HEK293 (cell line): ENCODE measurements at regions not wholly inside any gene's neighbourhood (a gene's known extent, or its start where the extent isn't known, plus 50 kb on each side); places are given as distances from the start of the nearest gene placed in this dataset.

Source experiments
- CTCF ChIA-PET: fragments of 350-600 bp; formaldehyde crosslinking; extraction: SDS; loops from one replicate; lab custom pipeline; 2021; ENCODE audit warnings: antibody characterized with exemption; lab: Yijun Ruan, JAX
- POLR2A ChIA-PET: fragments of 300-600 bp; formaldehyde crosslinking; extraction: SDS; loops from one replicate; lab custom pipeline; 2020; ENCODE audit warnings: antibody characterized with exemption, inconsistent platforms; lab: Yijun Ruan, JAX
- H3K27ac ChIP-seq: fragments of 200-500 bp; sonication (Bioruptor generic); 2 replicates; pipeline ENCODE4 v1.5.1; 2014; ENCODE audit warnings: low read depth, low read length, control low read depth, inconsistent platforms; ENCODE audit errors: extremely low read depth
- H3K36me3 ChIP-seq, 2 experiments: fragments of 200-500 bp in 1 of 2; sonication (Bioruptor generic) in 1 of 2; 1 replicate in 1 of 2; 2 replicates in 1 of 2; pipeline ENCODE4 v1.5.1; 2014 to 2017; ENCODE audit warnings: inconsistent platforms in 2 of 2, low read length in 2 of 2; ENCODE audit not compliant: control insufficient read depth in 2 of 2, insufficient read depth in 1 of 2
- H3K4me1 ChIP-seq: fragments of 200-500 bp; sonication (Bioruptor generic); 2 replicates; pipeline ENCODE4 v1.5.1; 2014; ENCODE audit warnings: mild to moderate bottlenecking, low read length, inconsistent platforms; ENCODE audit not compliant: control insufficient read depth, insufficient read depth
- H3K4me3 ChIP-seq: 2 replicates; pipeline ENCODE4 v1.5.1; 2011; ENCODE audit warnings: low read depth, mild to moderate bottlenecking, control low read depth, low read length, moderate library complexity
- H3K9me3 ChIP-seq: fragments of 200-500 bp; sonication (Bioruptor generic); 2 replicates; pipeline ENCODE4 v1.5.1; 2014; ENCODE audit warnings: low read depth, low read length, inconsistent platforms; ENCODE audit not compliant: control insufficient read depth, insufficient read depth
- IKZF3 ChIP-seq: fragments of 450-650 bp; IDR thresholded peaks from 2 replicates; pipeline ENCODE4 v1.5.0; 2018; ENCODE audit warnings: missing biosample characterization, mild to moderate bottlenecking, missing genetic modification characterization, moderate library complexity
- PATZ1 ChIP-seq: fragments of 450-650 bp; formaldehyde crosslinking; IDR thresholded peaks from 2 replicates; pipeline ENCODE4 v1.5.1; 2016; ENCODE audit warnings: missing biosample characterization, missing genetic modification characterization
- PRDM1 ChIP-seq: fragments of 450-650 bp; formaldehyde crosslinking; IDR thresholded peaks from 2 replicates; pipeline ENCODE4; 2016; ENCODE audit warnings: missing biosample characterization, missing genetic modification characterization
- PRDM2 ChIP-seq: fragments of 450-650 bp; formaldehyde crosslinking; IDR thresholded peaks from 2 replicates; pipeline ENCODE4 v1.5.1; 2016; ENCODE audit warnings: missing biosample characterization, missing genetic modification characterization, borderline replicate concordance
- TSHZ1 ChIP-seq: fragments of 450-650 bp; formaldehyde crosslinking; IDR thresholded peaks from 2 replicates; pipeline ENCODE4 v1.5.1; 2016; ENCODE audit warnings: missing biosample characterization, missing genetic modification characterization, borderline replicate concordance
- ZBTB21 ChIP-seq: fragments of 450-650 bp; formaldehyde crosslinking; IDR thresholded peaks from 2 replicates; pipeline ENCODE4 v1.5.1; 2017; ENCODE audit warnings: missing biosample characterization, missing genetic modification characterization
- ZFP41 ChIP-seq: fragments of 450-650 bp; formaldehyde crosslinking; IDR thresholded peaks from 2 replicates; pipeline ENCODE4 v1.5.1; 2016; ENCODE audit warnings: missing biosample characterization, missing genetic modification characterization, borderline replicate concordance
- ZNF155 ChIP-seq: fragments of 450-650 bp; formaldehyde crosslinking; IDR thresholded peaks from 2 replicates; pipeline ENCODE4 v1.5.1; 2016; ENCODE audit warnings: missing biosample characterization, missing genetic modification characterization
- ZNF174 ChIP-seq: fragments of 450-650 bp; formaldehyde crosslinking; IDR thresholded peaks from 2 replicates; pipeline ENCODE4 v1.5.0; 2017; ENCODE audit warnings: missing biosample characterization, mild to moderate bottlenecking, missing genetic modification characterization
- ZNF221 ChIP-seq: fragments of 450-650 bp; formaldehyde crosslinking; IDR thresholded peaks from 2 replicates; pipeline ENCODE4 v1.5.1; 2017; ENCODE audit warnings: missing biosample characterization, missing genetic modification characterization, borderline replicate concordance
- ZNF350 ChIP-seq: fragments of 450-650 bp; formaldehyde crosslinking; IDR thresholded peaks from 2 replicates; pipeline ENCODE4 v1.5.0; 2017; ENCODE audit warnings: missing biosample characterization, mild to moderate bottlenecking, missing genetic modification characterization
- ZNF366 ChIP-seq: fragments of 450-650 bp; formaldehyde crosslinking; conservative IDR thresholded peaks from 2 replicates; pipeline ENCODE4 v1.5.1; 2016; ENCODE audit warnings: missing biosample characterization, missing genetic modification characterization
- ZNF449 ChIP-seq: fragments of 450-650 bp; formaldehyde crosslinking; IDR thresholded peaks from 2 replicates; pipeline ENCODE4 v1.5.1; 2017; ENCODE audit warnings: missing biosample characterization, mild to moderate bottlenecking, missing genetic modification characterization, moderate library complexity
- ZNF521 ChIP-seq: fragments of 450-650 bp; formaldehyde crosslinking; IDR thresholded peaks from 2 replicates; pipeline ENCODE4 v1.5.1; 2017; ENCODE audit warnings: missing biosample characterization, mild to moderate bottlenecking, missing genetic modification characterization
- ZNF544 ChIP-seq: fragments of 450-650 bp; formaldehyde crosslinking; IDR thresholded peaks from 2 replicates; pipeline ENCODE4 v1.5.0; 2017; ENCODE audit warnings: missing biosample characterization, missing genetic modification characterization
- ZNF560 ChIP-seq: fragments of 450-650 bp; formaldehyde crosslinking; IDR thresholded peaks from 2 replicates; pipeline ENCODE4 v1.5.1; 2017; ENCODE audit warnings: missing biosample characterization, missing genetic modification characterization, borderline replicate concordance
- ZSCAN18 ChIP-seq: fragments of 450-650 bp; formaldehyde crosslinking; IDR thresholded peaks from 2 replicates; pipeline ENCODE4 v1.5.1; 2016; ENCODE audit warnings: missing biosample characterization, missing genetic modification characterization

- ChIA-PET CTCF (interaction anchor here (0.9 to 2.8 kb wide), 3 partner anchors 11 to 364 kb away, joined by 3 to 13 read pairs (median 3); no protein-coding TSS in a partner anchor), POLR2A (interaction anchor here (0.6 kb wide), 1 partner anchor 16 kb away, joined by 3 read pairs; no protein-coding TSS in a partner anchor)
Measured at GRCh38 chr2:121059651-121060649, 225.1 kb downstream of the TFCP2L1 start.

More at GRCh38 chr2:121059651-121060649, 225.1 kb downstream of the TFCP2L1 start:
- Histone ChIP-seq H3K36me3 (no peaks in the 10 kb centered on the region), H3K4me3 (no peak overlapping the region), H3K4me1 (peaks cover 5% of the 10 kb centered on the region; the same call in 1 of the 2 replicates), H3K27ac (no peak overlapping the region), H3K9me3 (no peaks in the 10 kb centered on the region)
- TF ChIP-seq ZBTB21 = no peak
- no peak for TF ChIP-seq IKZF3
- no peak for TF ChIP-seq ZNF155 (tag by site-specific recombination)
- no peak for TF ChIP-seq ZSCAN18
- no peak for TF ChIP-seq PRDM2
- TF ChIP-seq ZNF521 (tag by site-specific recombination) = no peak
- TF ChIP-seq ZNF366 (tag by site-specific recombination) = no peak
- no peak for TF ChIP-seq ZNF560 (tag by site-specific recombination)
- TF ChIP-seq ZNF449 (tag by site-specific recombination) = no peak
- TF ChIP-seq ZNF350 (tag by site-specific recombination) = no peak
- no peak for TF ChIP-seq PATZ1
- no peak for TF ChIP-seq TSHZ1 (tag by site-specific recombination)
- TF ChIP-seq ZNF544 = no peak
- TF ChIP-seq PRDM1 = no peak
- no peak for TF ChIP-seq ZNF174 (tag by site-specific recombination)
- TF ChIP-seq ZNF221 = no peak
- no peak for TF ChIP-seq ZFP41
